22Rv1 (cell line): ENCODE measurements at regions not wholly inside any gene's neighbourhood (a gene's known extent, or its start where the extent isn't known, plus 50 kb on each side); places are given as distances from the start of the nearest gene placed in this dataset.

Source experiments
- ZFX ChIP-seq: fragments of 450-650 bp; IDR thresholded peaks from 2 replicates; pipeline ENCODE4 v1.6.1; 2017; ENCODE audit warnings: antibody characterized with exemption, borderline replicate concordance
- TF ChIP-seq, protein P1 (sequence below): fragments of 450-650 bp; IDR thresholded peaks from 2 replicates; pipeline ENCODE4 v1.5.1; 2017; ENCODE audit warnings: mild to moderate bottlenecking

DNA sequence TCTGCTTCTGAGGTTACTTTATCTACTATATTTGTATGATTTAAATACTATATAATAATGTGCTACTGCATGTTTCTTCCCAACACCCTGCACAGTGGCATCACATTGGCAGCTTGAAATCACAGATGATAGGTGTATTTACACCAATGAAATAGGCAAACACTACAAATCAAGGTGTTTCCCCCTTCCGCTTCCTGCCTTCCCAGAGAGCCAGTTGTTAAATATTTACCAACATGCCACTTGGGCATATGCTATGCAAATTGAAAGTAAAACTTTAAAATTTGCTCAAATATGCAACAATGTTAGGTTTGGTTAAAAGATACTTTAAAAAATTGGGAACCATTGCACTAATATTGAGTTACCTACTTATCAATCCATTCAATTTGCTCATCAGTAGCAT, 58.2 kb upstream of the SMARCA2 start:
- TF ChIP-seq, protein P1, sequence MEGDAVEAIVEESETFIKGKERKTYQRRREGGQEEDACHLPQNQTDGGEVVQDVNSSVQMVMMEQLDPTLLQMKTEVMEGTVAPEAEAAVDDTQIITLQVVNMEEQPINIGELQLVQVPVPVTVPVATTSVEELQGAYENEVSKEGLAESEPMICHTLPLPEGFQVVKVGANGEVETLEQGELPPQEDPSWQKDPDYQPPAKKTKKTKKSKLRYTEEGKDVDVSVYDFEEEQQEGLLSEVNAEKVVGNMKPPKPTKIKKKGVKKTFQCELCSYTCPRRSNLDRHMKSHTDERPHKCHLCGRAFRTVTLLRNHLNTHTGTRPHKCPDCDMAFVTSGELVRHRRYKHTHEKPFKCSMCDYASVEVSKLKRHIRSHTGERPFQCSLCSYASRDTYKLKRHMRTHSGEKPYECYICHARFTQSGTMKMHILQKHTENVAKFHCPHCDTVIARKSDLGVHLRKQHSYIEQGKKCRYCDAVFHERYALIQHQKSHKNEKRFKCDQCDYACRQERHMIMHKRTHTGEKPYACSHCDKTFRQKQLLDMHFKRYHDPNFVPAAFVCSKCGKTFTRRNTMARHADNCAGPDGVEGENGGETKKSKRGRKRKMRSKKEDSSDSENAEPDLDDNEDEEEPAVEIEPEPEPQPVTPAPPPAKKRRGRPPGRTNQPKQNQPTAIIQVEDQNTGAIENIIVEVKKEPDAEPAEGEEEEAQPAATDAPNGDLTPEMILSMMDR, result no peak
- no peak for TF ChIP-seq ZFX
